HG03378 (cell line): ENCODE measurements at regions not wholly inside any gene's neighbourhood (a gene's known extent, or its start where the extent isn't known, plus 50 kb on each side); places are given as distances from the start of the nearest gene placed in this dataset.

Experiments
- ATAC-seq: cut with Tn5 transposase; IDR thresholded peaks from one replicate; pipeline ENCODE4 v1.9.1; 2021; ENCODE audit warnings: mild to moderate bottlenecking, moderate library complexity; ENCODE audit not compliant: unreplicated experiment

- ATAC-seq = no peak
These were observed 666.9 kb downstream of the NYAP2 start for GRCh38 chr2:226066391-226066790.

GRCh38 chr2:226064932-226065570 lies 665.5 kb downstream of the NYAP2 start:
- no peak for ATAC-seq

- no peak for ATAC-seq
These were observed 664.4 kb downstream of the NYAP2 start for GRCh38 chr2:226063704-226064440.

GRCh38 chr2:226059961-226060627 lies 660.6 kb downstream of the NYAP2 start:
- ATAC-seq = no peak

- no peak for ATAC-seq
These were observed 658.4 kb downstream of the NYAP2 start for GRCh38 chr2:226057914-226058313.

GRCh38 chr2:226057365-226057764 lies 657.9 kb downstream of the NYAP2 start:
- ATAC-seq = no peak

- ATAC-seq = no peak
These were observed 653.4 kb downstream of the NYAP2 start for GRCh38 chr2:226052772-226053416.

GRCh38 chr2:226050822-226051221 lies 651.3 kb downstream of the NYAP2 start:
- ATAC-seq = no peak

GRCh38 chr2:226048611-226049010 lies 649.1 kb downstream of the NYAP2 start:
- no peak for ATAC-seq

- no peak for ATAC-seq
These were observed 645.6 kb downstream of the NYAP2 start for GRCh38 chr2:226045080-226045479.

GRCh38 chr2:226040344-226040900 lies 640.9 kb downstream of the NYAP2 start:
- no peak for ATAC-seq

- ATAC-seq = no peak
These were observed 638.0 kb downstream of the NYAP2 start for GRCh38 chr2:226037526-226037925.

- no peak for ATAC-seq
These were observed 632.4 kb downstream of the NYAP2 start for GRCh38 chr2:226031647-226032501.

GRCh38 chr2:226030788-226031646 lies 631.5 kb downstream of the NYAP2 start:
- ATAC-seq = no peak

GRCh38 chr2:226030369-226030768 lies 630.9 kb downstream of the NYAP2 start:
- ATAC-seq = no peak

GRCh38 chr2:226023946-226024345 lies 624.4 kb downstream of the NYAP2 start:
- ATAC-seq = no peak

- no peak for ATAC-seq
These were observed 623.9 kb downstream of the NYAP2 start for GRCh38 chr2:226023383-226023782.

GRCh38 chr2:226020956-226021355 lies 621.4 kb downstream of the NYAP2 start:
- ATAC-seq = no peak

GRCh38 chr2:226020176-226020575 lies 620.7 kb downstream of the NYAP2 start:
- ATAC-seq = no peak
